GM12878 (cell line): ENCODE measurements at regions not wholly inside any gene's neighbourhood (a gene's known extent, or its start where the extent isn't known, plus 50 kb on each side); places are given as distances from the start of the nearest gene placed in this dataset.

Experiments
- CBX3 ChIP-seq: fragments of 200-600 bp; sonication (generic); IDR thresholded peaks from 2 replicates; pipeline ENCODE4 v1.6.1; 2016; ENCODE audit warnings: low read depth, borderline replicate concordance
- CUX1 ChIP-seq: IDR thresholded peaks from 2 replicates; pipeline ENCODE4 v1.6.1; 2012; ENCODE audit warnings: improper control_type of control experiment, low read depth, low read length; ENCODE audit not compliant: insufficient replicate concordance
- EED ChIP-seq: sonication (generic); IDR thresholded peaks from 2 replicates; pipeline ENCODE4 v1.6.1; 2016; ENCODE audit warnings: antibody characterized with exemption, low read depth
- GABPA ChIP-seq: IDR thresholded peaks from 2 replicates; pipeline ENCODE4 v1.6.1; 2014; ENCODE audit warnings: antibody characterized with exemption, low read depth, mild to moderate bottlenecking, inconsistent platforms
- IRF3 ChIP-seq: fragments of 450-650 bp; IDR thresholded peaks from 2 replicates; pipeline ENCODE4 v1.6.1; 2014; ENCODE audit warnings: mild to moderate bottlenecking
- MTA3 ChIP-seq: IDR thresholded peaks from 2 replicates; pipeline ENCODE4 v1.6.1; 2012; ENCODE audit warnings: low read length, inconsistent platforms, borderline replicate concordance
- NR2F1 ChIP-seq: fragments of 450-650 bp; conservative IDR thresholded peaks from 2 replicates; pipeline ENCODE4 v1.6.1; 2017; ENCODE audit warnings: mild to moderate bottlenecking
- POLR2AphosphoS2 ChIP-seq: IDR thresholded peaks from 2 replicates; pipeline ENCODE4 v1.6.1; 2011; ENCODE audit warnings: low read depth, mild to moderate bottlenecking, low read length, improper control_type of control experiment, moderate library complexity
- SMAD5 ChIP-seq: IDR thresholded peaks from 2 replicates; pipeline ENCODE4 v1.6.1; 2016; ENCODE audit warnings: antibody characterized with exemption, low read depth
- YY1 ChIP-seq: IDR thresholded peaks from 2 replicates; pipeline ENCODE4 v1.6.1; 2011; ENCODE audit warnings: low read depth, mild to moderate bottlenecking, low read length
- ZNF274 ChIP-seq: IDR thresholded peaks from one replicate; pipeline ENCODE4 v1.8.0; 2011; ENCODE audit not compliant: insufficient read length, insufficient read depth
- TF ChIP-seq, protein P1 (sequence below): fragments of 450-650 bp; IDR thresholded peaks from 2 replicates; pipeline ENCODE4 v1.6.1; 2018; ENCODE audit warnings: mild to moderate bottlenecking, low read depth, moderate library complexity; ENCODE audit not compliant: partially characterized antibody
- TF ChIP-seq, protein P2 (sequence below): fragments of 450-650 bp; IDR thresholded peaks from 2 replicates; pipeline ENCODE4 v1.6.1; 2016; ENCODE audit warnings: mild to moderate bottlenecking, moderate library complexity, borderline replicate concordance
- TF ChIP-seq, protein P3 (sequence below): fragments of 450-650 bp; conservative IDR thresholded peaks from 2 replicates; pipeline ENCODE4 v1.6.1; 2017; ENCODE audit warnings: mild to moderate bottlenecking, moderate library complexity

DNA sequence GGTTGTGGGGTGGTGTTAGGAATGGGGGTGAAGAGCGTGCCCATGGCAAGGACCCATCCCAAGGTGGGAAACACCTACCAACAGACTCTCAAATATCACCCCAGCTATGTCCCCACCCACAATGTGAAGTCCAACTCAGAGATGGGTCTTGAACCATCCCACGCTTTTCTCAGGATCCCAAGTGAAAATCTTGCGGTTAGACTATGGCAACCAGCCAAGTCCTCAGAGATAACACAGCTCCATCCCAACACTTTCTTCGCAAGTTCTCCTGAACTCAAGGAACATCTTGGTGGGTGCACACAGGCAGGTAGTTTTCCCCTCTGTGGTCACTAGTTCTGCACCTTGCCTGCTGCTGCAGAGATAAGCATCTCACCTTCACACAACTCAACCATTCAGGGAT lies 116.0 kb downstream of the CDC5L start (continued):
- TF ChIP-seq, protein P1, sequence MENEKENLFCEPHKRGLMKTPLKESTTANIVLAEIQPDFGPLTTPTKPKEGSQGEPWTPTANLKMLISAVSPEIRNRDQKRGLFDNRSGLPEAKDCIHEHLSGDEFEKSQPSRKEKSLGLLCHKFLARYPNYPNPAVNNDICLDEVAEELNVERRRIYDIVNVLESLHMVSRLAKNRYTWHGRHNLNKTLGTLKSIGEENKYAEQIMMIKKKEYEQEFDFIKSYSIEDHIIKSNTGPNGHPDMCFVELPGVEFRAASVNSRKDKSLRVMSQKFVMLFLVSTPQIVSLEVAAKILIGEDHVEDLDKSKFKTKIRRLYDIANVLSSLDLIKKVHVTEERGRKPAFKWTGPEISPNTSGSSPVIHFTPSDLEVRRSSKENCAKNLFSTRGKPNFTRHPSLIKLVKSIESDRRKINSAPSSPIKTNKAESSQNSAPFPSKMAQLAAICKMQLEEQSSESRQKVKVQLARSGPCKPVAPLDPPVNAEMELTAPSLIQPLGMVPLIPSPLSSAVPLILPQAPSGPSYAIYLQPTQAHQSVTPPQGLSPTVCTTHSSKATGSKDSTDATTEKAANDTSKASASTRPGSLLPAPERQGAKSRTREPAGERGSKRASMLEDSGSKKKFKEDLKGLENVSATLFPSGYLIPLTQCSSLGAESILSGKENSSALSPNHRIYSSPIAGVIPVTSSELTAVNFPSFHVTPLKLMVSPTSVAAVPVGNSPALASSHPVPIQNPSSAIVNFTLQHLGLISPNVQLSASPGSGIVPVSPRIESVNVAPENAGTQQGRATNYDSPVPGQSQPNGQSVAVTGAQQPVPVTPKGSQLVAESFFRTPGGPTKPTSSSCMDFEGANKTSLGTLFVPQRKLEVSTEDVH, result no peak
- no peak for TF ChIP-seq CUX1
- TF ChIP-seq, protein P2, sequence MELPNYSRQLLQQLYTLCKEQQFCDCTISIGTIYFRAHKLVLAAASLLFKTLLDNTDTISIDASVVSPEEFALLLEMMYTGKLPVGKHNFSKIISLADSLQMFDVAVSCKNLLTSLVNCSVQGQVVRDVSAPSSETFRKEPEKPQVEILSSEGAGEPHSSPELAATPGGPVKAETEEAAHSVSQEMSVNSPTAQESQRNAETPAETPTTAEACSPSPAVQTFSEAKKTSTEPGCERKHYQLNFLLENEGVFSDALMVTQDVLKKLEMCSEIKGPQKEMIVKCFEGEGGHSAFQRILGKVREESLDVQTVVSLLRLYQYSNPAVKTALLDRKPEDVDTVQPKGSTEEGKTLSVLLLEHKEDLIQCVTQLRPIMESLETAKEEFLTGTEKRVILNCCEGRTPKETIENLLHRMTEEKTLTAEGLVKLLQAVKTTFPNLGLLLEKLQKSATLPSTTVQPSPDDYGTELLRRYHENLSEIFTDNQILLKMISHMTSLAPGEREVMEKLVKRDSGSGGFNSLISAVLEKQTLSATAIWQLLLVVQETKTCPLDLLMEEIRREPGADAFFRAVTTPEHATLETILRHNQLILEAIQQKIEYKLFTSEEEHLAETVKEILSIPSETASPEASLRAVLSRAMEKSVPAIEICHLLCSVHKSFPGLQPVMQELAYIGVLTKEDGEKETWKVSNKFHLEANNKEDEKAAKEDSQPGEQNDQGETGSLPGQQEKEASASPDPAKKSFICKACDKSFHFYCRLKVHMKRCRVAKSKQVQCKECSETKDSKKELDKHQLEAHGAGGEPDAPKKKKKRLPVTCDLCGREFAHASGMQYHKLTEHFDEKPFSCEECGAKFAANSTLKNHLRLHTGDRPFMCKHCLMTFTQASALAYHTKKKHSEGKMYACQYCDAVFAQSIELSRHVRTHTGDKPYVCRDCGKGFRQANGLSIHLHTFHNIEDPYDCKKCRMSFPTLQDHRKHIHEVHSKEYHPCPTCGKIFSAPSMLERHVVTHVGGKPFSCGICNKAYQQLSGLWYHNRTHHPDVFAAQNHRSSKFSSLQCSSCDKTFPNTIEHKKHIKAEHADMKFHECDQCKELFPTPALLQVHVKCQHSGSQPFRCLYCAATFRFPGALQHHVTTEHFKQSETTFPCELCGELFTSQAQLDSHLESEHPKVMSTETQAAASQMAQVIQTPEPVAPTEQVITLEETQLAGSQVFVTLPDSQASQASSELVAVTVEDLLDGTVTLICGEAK, result no peak
- no peak for TF ChIP-seq MTA3
- no peak for TF ChIP-seq POLR2AphosphoS2
- TF ChIP-seq YY1, result no peak
- TF ChIP-seq CBX3, result no peak
- TF ChIP-seq, protein P3, sequence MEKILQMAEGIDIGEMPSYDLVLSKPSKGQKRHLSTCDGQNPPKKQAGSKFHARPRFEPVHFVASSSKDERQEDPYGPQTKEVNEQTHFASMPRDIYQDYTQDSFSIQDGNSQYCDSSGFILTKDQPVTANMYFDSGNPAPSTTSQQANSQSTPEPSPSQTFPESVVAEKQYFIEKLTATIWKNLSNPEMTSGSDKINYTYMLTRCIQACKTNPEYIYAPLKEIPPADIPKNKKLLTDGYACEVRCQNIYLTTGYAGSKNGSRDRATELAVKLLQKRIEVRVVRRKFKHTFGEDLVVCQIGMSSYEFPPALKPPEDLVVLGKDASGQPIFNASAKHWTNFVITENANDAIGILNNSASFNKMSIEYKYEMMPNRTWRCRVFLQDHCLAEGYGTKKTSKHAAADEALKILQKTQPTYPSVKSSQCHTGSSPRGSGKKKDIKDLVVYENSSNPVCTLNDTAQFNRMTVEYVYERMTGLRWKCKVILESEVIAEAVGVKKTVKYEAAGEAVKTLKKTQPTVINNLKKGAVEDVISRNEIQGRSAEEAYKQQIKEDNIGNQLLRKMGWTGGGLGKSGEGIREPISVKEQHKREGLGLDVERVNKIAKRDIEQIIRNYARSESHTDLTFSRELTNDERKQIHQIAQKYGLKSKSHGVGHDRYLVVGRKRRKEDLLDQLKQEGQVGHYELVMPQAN, result no peak
- TF ChIP-seq ZNF274, result no peak
- no peak for TF ChIP-seq SMAD5
- no peak for TF ChIP-seq NR2F1
- no peak for TF ChIP-seq GABPA
- no peak for TF ChIP-seq IRF3
- TF ChIP-seq EED, result no peak
